Activated CD8-positive, alpha-beta T cell treated with anti-CD3 and anti-CD28 coated beads for 36 hours (primary cell): ENCODE measurements at regions not wholly inside any gene's neighbourhood (a gene's known extent, or its start where the extent isn't known, plus 50 kb on each side); places are given as distances from the start of the nearest gene placed in this dataset.
"Not testable (repeated sequence)": the region's sequence is repeated elsewhere in the genome, so short reads cannot be mapped to it uniquely, and the experiment has no call there.

Experiments used
- ATAC-seq: fragments of 200-7000 bp; cut with Tn5 transposase; one replicate; pipeline ENCODE4 v1.10.0; 2021; ENCODE audit warnings: mild to moderate bottlenecking, moderate library complexity
- CTCF ChIA-PET: fragments of 350-600 bp; sonication (Branson Sonifier 250); formaldehyde crosslinking; loops from one replicate; lab custom pipeline; 2021; ENCODE audit warnings: antibody characterized with exemption; lab: Charles Lee
- POLR2A ChIA-PET: fragments of 350-600 bp; sonication (Branson Sonifier 250); formaldehyde crosslinking; loops from one replicate; lab custom pipeline; 2021; ENCODE audit warnings: antibody characterized with exemption; lab: Charles Lee
- DNase-seq: peaks from one replicate; pipeline ENCODE4 v3.0.0-alpha.2; 2020
- H3K27ac Mint-ChIP-seq: one replicate; pipeline ENCODE4 v1.8.0; 2021; ENCODE audit warnings: mild to moderate bottlenecking, mixed read lengths
- H3K27me3 Mint-ChIP-seq: one replicate; pipeline ENCODE4 v1.8.0; 2021; ENCODE audit warnings: mixed read lengths
- H3K36me3 Mint-ChIP-seq: one replicate; pipeline ENCODE4 v1.8.0; 2021; ENCODE audit warnings: low read depth, mixed read lengths
- H3K4me1 Mint-ChIP-seq: one replicate; pipeline ENCODE4 v1.8.0; 2021; ENCODE audit warnings: low read depth, mixed read lengths
- H3K4me3 Mint-ChIP-seq: one replicate; pipeline ENCODE4 v1.8.0; 2021; ENCODE audit warnings: mild to moderate bottlenecking, moderate library complexity, mixed read lengths
- H3K9me3 Mint-ChIP-seq: one replicate; pipeline ENCODE4 v1.8.0; 2021; ENCODE audit warnings: mixed read lengths
- intact Hi-C: fragments of 100-400 bp; cut with micrococcal nuclease; formaldehyde crosslinking; loops from one replicate; pipeline ENCODE4 v1.10.0; 2022
- TF ChIP-seq, protein P1 (sequence below): fragments of 200-600 bp; IDR thresholded peaks from one replicate; pipeline ENCODE4 v1.8.0; 2022; ENCODE audit warnings: antibody characterized with exemption, mild to moderate bottlenecking

- TF ChIP-seq, protein P1, sequence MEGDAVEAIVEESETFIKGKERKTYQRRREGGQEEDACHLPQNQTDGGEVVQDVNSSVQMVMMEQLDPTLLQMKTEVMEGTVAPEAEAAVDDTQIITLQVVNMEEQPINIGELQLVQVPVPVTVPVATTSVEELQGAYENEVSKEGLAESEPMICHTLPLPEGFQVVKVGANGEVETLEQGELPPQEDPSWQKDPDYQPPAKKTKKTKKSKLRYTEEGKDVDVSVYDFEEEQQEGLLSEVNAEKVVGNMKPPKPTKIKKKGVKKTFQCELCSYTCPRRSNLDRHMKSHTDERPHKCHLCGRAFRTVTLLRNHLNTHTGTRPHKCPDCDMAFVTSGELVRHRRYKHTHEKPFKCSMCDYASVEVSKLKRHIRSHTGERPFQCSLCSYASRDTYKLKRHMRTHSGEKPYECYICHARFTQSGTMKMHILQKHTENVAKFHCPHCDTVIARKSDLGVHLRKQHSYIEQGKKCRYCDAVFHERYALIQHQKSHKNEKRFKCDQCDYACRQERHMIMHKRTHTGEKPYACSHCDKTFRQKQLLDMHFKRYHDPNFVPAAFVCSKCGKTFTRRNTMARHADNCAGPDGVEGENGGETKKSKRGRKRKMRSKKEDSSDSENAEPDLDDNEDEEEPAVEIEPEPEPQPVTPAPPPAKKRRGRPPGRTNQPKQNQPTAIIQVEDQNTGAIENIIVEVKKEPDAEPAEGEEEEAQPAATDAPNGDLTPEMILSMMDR = no peak
- intact Hi-C loops = no loop called here
- H3K4me3 Mint-ChIP-seq = no peak overlapping the region
- H3K4me1 Mint-ChIP-seq = no peaks in the 10 kb centered on the region
- H3K27ac Mint-ChIP-seq = no peak overlapping the region
- no peaks in the 10 kb centered on the region for H3K36me3 Mint-ChIP-seq
- POLR2A ChIA-PET = no interaction called here
- DNase-seq = no peak
- H3K27me3 Mint-ChIP-seq = peaks cover 2% of the 10 kb centered on the region
- CTCF ChIA-PET = no interaction called here
- ATAC-seq = no peak
- no peaks in the 10 kb centered on the region for H3K9me3 Mint-ChIP-seq
Observed at GRCh38 chr7:12004581-12004980, 172.6 kb upstream of the THSD7A start.

- intact Hi-C loops = no loop called here
- Mint-ChIP-seq H3K4me3 (no peak overlapping the region), H3K9me3 (no peaks in the 10 kb centered on the region), H3K4me1 (no peaks in the 10 kb centered on the region), H3K36me3 (no peaks in the 10 kb centered on the region), H3K27me3 (peaks cover 2% of the 10 kb centered on the region), H3K27ac (no peak overlapping the region)
- ATAC-seq (no peak), DNase-seq (no peak)
- TF ChIP-seq, protein P1 = no peak
- POLR2A ChIA-PET = no interaction called here
- CTCF ChIA-PET = no interaction called here
Observed at GRCh38 chr7:12007576-12007975, 175.6 kb upstream of the THSD7A start.

GRCh38 chr7:12013983-12014382, 182.0 kb upstream of the THSD7A start:
- Mint-ChIP-seq H3K27ac (no peak overlapping the region), H3K27me3 (no peaks in the 10 kb centered on the region), H3K36me3 (no peaks in the 10 kb centered on the region), H3K4me1 (no peaks in the 10 kb centered on the region), H3K4me3 (no peak overlapping the region), H3K9me3 (no peaks in the 10 kb centered on the region)
- TF ChIP-seq, protein P1 = no peak
- ChIA-PET POLR2A (no interaction called here), CTCF (no interaction called here)
- intact Hi-C loops = no loop called here
- ATAC-seq (no peak), DNase-seq (no peak)

GRCh38 chr7:12016439-12016838, 184.4 kb upstream of the THSD7A start:
- no peak for ATAC-seq
- POLR2A ChIA-PET = no interaction called here
- Mint-ChIP-seq H3K27ac (no peak overlapping the region), H3K27me3 (no peaks in the 10 kb centered on the region), H3K9me3 (no peaks in the 10 kb centered on the region), H3K36me3 (no peaks in the 10 kb centered on the region), H3K4me1 (no peaks in the 10 kb centered on the region), H3K4me3 (no peak overlapping the region)
- intact Hi-C loops = no loop called here
- CTCF ChIA-PET = no interaction called here
- TF ChIP-seq, protein P1 = no peak
- no peak for DNase-seq

DNA sequence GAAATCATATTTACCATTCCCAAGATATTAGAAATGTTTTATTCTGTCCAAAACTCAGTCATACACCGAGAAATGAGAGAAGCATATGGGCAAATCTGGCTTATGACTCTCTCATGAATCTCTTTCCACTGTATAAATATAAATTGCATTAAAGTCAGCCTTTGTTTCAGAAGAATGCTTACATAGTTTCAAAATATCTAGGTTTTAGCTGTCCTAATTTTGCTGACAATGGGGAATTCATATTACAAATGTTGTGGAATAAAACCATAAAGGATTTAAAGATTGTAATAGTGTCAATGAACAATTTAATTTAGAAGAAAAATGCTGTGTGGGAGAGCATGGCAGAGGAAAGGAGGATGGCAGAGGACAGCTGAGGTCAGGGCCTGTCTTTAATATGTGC, 185.0 kb upstream of the THSD7A start:
- H3K4me3 Mint-ChIP-seq = no peak overlapping the region

DNA sequence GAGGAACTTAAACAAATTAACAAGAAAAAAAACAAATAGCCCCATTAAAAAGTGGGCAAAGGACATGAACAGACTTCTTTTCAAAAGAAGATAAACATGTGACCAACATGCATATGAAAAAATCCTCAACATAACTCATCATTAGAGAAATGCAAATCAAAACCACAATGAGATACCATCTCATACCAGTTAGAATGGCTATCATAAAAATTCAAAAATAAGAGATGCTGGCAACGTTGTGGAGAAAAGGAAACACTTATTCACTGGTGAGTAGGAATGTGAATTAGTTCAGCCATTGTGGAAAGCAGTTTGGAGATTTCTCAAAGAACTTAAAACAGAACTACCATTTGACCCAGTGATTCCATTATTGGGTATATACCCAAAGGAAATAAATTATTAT, 189.1 kb upstream of the TMEM106B start:
- H3K27me3 Mint-ChIP-seq, H3K9me3 Mint-ChIP-seq, intact Hi-C loops, DNase-seq, H3K27ac Mint-ChIP-seq, H3K4me1 Mint-ChIP-seq, CTCF ChIA-PET, H3K4me3 Mint-ChIP-seq, POLR2A ChIA-PET, ATAC-seq, H3K36me3 Mint-ChIP-seq: not testable (repeated sequence)

More for the DNA sequence above, 185.0 kb upstream of the THSD7A start:
- ChIA-PET POLR2A (no interaction called here), CTCF (no interaction called here)
- no peak for ATAC-seq
- H3K9me3 Mint-ChIP-seq = no peaks in the 10 kb centered on the region
- no peak for DNase-seq
- H3K36me3 Mint-ChIP-seq = no peaks in the 10 kb centered on the region
- H3K27me3 Mint-ChIP-seq = no peaks in the 10 kb centered on the region
- intact Hi-C loops = no loop called here
- no peaks in the 10 kb centered on the region for H3K4me1 Mint-ChIP-seq
- TF ChIP-seq, protein P1 = no peak
- H3K27ac Mint-ChIP-seq = no peak overlapping the region
